ENCODE measurements at regions not wholly inside any gene's neighbourhood (a gene's known extent, or its start where the extent isn't known, plus 50 kb on each side); places are given as distances from the start of the nearest gene placed in this dataset.

- Histone ChIP-seq H3K9me2 (ENCODE audit: insufficient read depth) (no peaks in the 10 kb centered on the region), H3K4me1 (replicated peaks; ENCODE audit: insufficient read depth) (peaks cover 67% of the 10 kb centered on the region), H3K27me3 (ENCODE audit: insufficient read depth, low read depth) (no peaks in the 10 kb centered on the region), H3K4me2 (peak overlapping the region; percentile 59), H3K79me2 (ENCODE audit: low read depth) (no peaks in the 10 kb centered on the region), H3K36me3 (ENCODE audit: low read depth) (no peaks in the 10 kb centered on the region), H3K9me3 (ENCODE audit: insufficient read depth, low read depth) (0 out of 2 replicates have a peak, but pooled peaks cover 10% of the 10 kb centered on the region), H3F3A (ENCODE audit: insufficient read depth, low read depth) (peaks cover 36% of the 10 kb centered on the region), H2AFZ (no peak overlapping the region), H3K27ac (peak overlapping the region; percentile 54), H4K20me1 (ENCODE audit: insufficient read depth) (no peaks in the 10 kb centered on the region), H3K4me3 (peak overlapping the region; percentile 21; the same call in 1 of the 2 replicates)
- CTCF ChIA-PET = no interaction called here
- peak; percentile 31 to 81 for DNase-seq
- intact Hi-C loops (cut with micrococcal nuclease; ENCODE audit: unreplicated experiment) = no loop called here
- POLR2A ChIA-PET (ENCODE audit: unreplicated experiment) = no interaction called here
- no TSS peak for BruUV-seq (replicated peaks)
- TF ChIP-seq EZH2 (IDR thresholded peaks at IDR 0.05; ENCODE audit: low read depth) (no peak), CTCF (conservative IDR thresholded peaks at IDR 0.05) (no peak)
These were observed 378.9 kb downstream of the PCNX1 start for GRCh38 chr14:71286126-71286525.

GRCh38 chr14:71287567-71287966 is 380.3 kb downstream of the PCNX1 start:
- Histone ChIP-seq H3K4me2 (no peak overlapping the region; the same call in 1 of the 2 replicates), H3K27me3 (ENCODE audit: insufficient read depth, low read depth) (no peaks in the 10 kb centered on the region), H2AFZ (no peak overlapping the region), H3K36me3 (ENCODE audit: low read depth) (no peaks in the 10 kb centered on the region), H3K4me1 (replicated peaks; ENCODE audit: insufficient read depth) (peaks cover 77% of the 10 kb centered on the region), H3K79me2 (ENCODE audit: low read depth) (no peaks in the 10 kb centered on the region), H3F3A (ENCODE audit: insufficient read depth, low read depth) (peaks cover 48% of the 10 kb centered on the region), H4K20me1 (ENCODE audit: insufficient read depth) (no peaks in the 10 kb centered on the region), H3K27ac (peak overlapping the region; percentile 95; the same call in 1 of the 2 replicates), H3K9me3 (ENCODE audit: insufficient read depth, low read depth) (0 out of 2 replicates have a peak, but pooled peaks cover 10% of the 10 kb centered on the region), H3K9me2 (ENCODE audit: insufficient read depth) (no peaks in the 10 kb centered on the region), H3K4me3 (no peak overlapping the region)
- DNase-seq = no peak
- intact Hi-C loops (cut with micrococcal nuclease; ENCODE audit: unreplicated experiment) = no loop called here
- CTCF ChIA-PET = no interaction called here
- POLR2A ChIA-PET (ENCODE audit: unreplicated experiment) = interaction anchor here (0.6 kb wide), 1 partner anchor 32 kb away, joined by 6 read pairs; no protein-coding TSS in a partner anchor
- no TSS peak for BruUV-seq (replicated peaks)
- no peak for TF ChIP-seq EZH2 (IDR thresholded peaks at IDR 0.05; ENCODE audit: low read depth)
- no peak for TF ChIP-seq CTCF (conservative IDR thresholded peaks at IDR 0.05)

GRCh38 chr14:71289536-71289935 is 382.3 kb downstream of the PCNX1 start:
- H3K79me2 ChIP-seq (ENCODE audit: low read depth) = no peaks in the 10 kb centered on the region
- intact Hi-C loops (cut with micrococcal nuclease; ENCODE audit: unreplicated experiment) = no loop called here
- H3K36me3 ChIP-seq (ENCODE audit: low read depth) = no peaks in the 10 kb centered on the region
- no peaks in the 10 kb centered on the region for H3K27me3 ChIP-seq (ENCODE audit: insufficient read depth, low read depth)
- H3K27ac ChIP-seq = peak overlapping the region; percentile 95
- ChIA-PET CTCF (no interaction called here), POLR2A (ENCODE audit: unreplicated experiment) (no interaction called here)
- peak; percentile 7 to 98 for DNase-seq
- peaks cover 48% of the 10 kb centered on the region for H3F3A ChIP-seq (ENCODE audit: insufficient read depth, low read depth)
- H4K20me1 ChIP-seq (ENCODE audit: insufficient read depth) = no peaks in the 10 kb centered on the region
- H3K9me3 ChIP-seq (ENCODE audit: insufficient read depth, low read depth) = peaks cover 8% of the 10 kb centered on the region; the same call in 1 of the 2 replicates
- H2AFZ ChIP-seq = no peak overlapping the region
- peak overlapping the region; percentile 41 for H3K4me2 ChIP-seq
- no peaks in the 10 kb centered on the region for H3K9me2 ChIP-seq (ENCODE audit: insufficient read depth)
- BruUV-seq (replicated peaks) = no TSS peak
- peaks cover 80% of the 10 kb centered on the region for H3K4me1 ChIP-seq (replicated peaks; ENCODE audit: insufficient read depth)
- TF ChIP-seq EZH2 (IDR thresholded peaks at IDR 0.05; ENCODE audit: low read depth) (no peak), CTCF (conservative IDR thresholded peaks at IDR 0.05) (no peak)
- H3K4me3 ChIP-seq = no peak overlapping the region

Data from PC-9 (cell line).